GM12873 (cell line): ENCODE measurements at regions not wholly inside any gene's neighbourhood (a gene's known extent, or its start where the extent isn't known, plus 50 kb on each side); places are given as distances from the start of the nearest gene placed in this dataset.

ENCODE experiments used
- CTCF ChIP-seq: IDR thresholded peaks from 2 replicates; pipeline ENCODE4 v1.5.1; 2012; ENCODE audit warnings: low read depth, mild to moderate bottlenecking, moderate library complexity, low read length, control low read depth; ENCODE audit not compliant: insufficient read depth; ENCODE audit errors: missing control alignments

GRCh38 chr20:39651645-39652325 lies 689.6 kb downstream of the DHX35 start:
- no peak for TF ChIP-seq CTCF

GRCh38 chr20:39646874-39647413 lies 684.8 kb downstream of the DHX35 start:
- TF ChIP-seq CTCF, result no peak

GRCh38 chr20:39645131-39645530 lies 683.0 kb downstream of the DHX35 start:
- no peak for TF ChIP-seq CTCF

- TF ChIP-seq CTCF, result no peak
Observed at GRCh38 chr20:39643292-39643691, 681.1 kb downstream of the DHX35 start.

- TF ChIP-seq CTCF, result no peak
Observed at GRCh38 chr20:39641423-39641822, 679.3 kb downstream of the DHX35 start.

GRCh38 chr20:39640147-39640546 lies 678.0 kb downstream of the DHX35 start:
- no peak for TF ChIP-seq CTCF

- no peak for TF ChIP-seq CTCF
Observed at GRCh38 chr20:39638731-39639130, 676.6 kb downstream of the DHX35 start.
